ENCODE measurements at regions not wholly inside any gene's neighbourhood (a gene's known extent, or its start where the extent isn't known, plus 50 kb on each side); places are given as distances from the start of the nearest gene placed in this dataset.

- Mint-ChIP-seq H3K27me3 (ENCODE audit: low read depth) (peaks cover 5% of the 10 kb centered on the region), H3K27ac (no peak overlapping the region), H3K4me3 (no peak overlapping the region), H3K36me3 (ENCODE audit: low read depth) (no peaks in the 10 kb centered on the region), H3K4me1 (peaks cover 23% of the 10 kb centered on the region), H3K9me3 (no peaks in the 10 kb centered on the region)
- TF ChIP-seq CTCF (IDR thresholded peaks at IDR 0.05; ENCODE audit: unreplicated experiment in 3 of 3): no peak
These were observed 110.9 kb downstream of the BAMBI start for GRCh38 chr10:28788252-28788651.

GRCh38 chr10:28788762-28789161 is 111.4 kb downstream of the BAMBI start:
- Mint-ChIP-seq H3K27ac (no peak overlapping the region), H3K4me3 (no peak overlapping the region), H3K4me1 (peaks cover 21% of the 10 kb centered on the region), H3K36me3 (ENCODE audit: low read depth) (no peaks in the 10 kb centered on the region), H3K27me3 (ENCODE audit: low read depth) (peaks cover 8% of the 10 kb centered on the region), H3K9me3 (no peaks in the 10 kb centered on the region)
- no peak for TF ChIP-seq CTCF (IDR thresholded peaks at IDR 0.05; ENCODE audit: unreplicated experiment in 3 of 3)

- H3K27me3 Mint-ChIP-seq (ENCODE audit: low read depth): peaks cover 8% of the 10 kb centered on the region
- no peak overlapping the region for H3K4me3 Mint-ChIP-seq
- no peaks in the 10 kb centered on the region for H3K36me3 Mint-ChIP-seq (ENCODE audit: low read depth)
- no peak overlapping the region for H3K27ac Mint-ChIP-seq
- TF ChIP-seq CTCF (IDR thresholded peaks at IDR 0.05; ENCODE audit: unreplicated experiment in 3 of 3): no peak
- H3K4me1 Mint-ChIP-seq: peaks cover 18% of the 10 kb centered on the region
- no peaks in the 10 kb centered on the region for H3K9me3 Mint-ChIP-seq
These were observed 112.8 kb downstream of the BAMBI start for GRCh38 chr10:28790146-28790545.

GRCh38 chr10:28793482-28793881 is 116.2 kb downstream of the BAMBI start:
- H3K9me3 Mint-ChIP-seq: no peaks in the 10 kb centered on the region
- no peaks in the 10 kb centered on the region for H3K36me3 Mint-ChIP-seq (ENCODE audit: low read depth)
- no peak overlapping the region for H3K27ac Mint-ChIP-seq
- H3K27me3 Mint-ChIP-seq (ENCODE audit: low read depth): peaks cover 8% of the 10 kb centered on the region
- TF ChIP-seq CTCF (IDR thresholded peaks at IDR 0.05; ENCODE audit: unreplicated experiment in 3 of 3): no peak
- H3K4me1 Mint-ChIP-seq: peaks cover 27% of the 10 kb centered on the region
- H3K4me3 Mint-ChIP-seq: no peak overlapping the region

- Mint-ChIP-seq H3K27me3 (ENCODE audit: low read depth) (peaks cover 14% of the 10 kb centered on the region), H3K27ac (peak overlapping the region in 1 of 3 experiments; percentile 11), H3K4me1 (peaks cover 24% of the 10 kb centered on the region), H3K4me3 (no peak overlapping the region), H3K36me3 (ENCODE audit: low read depth) (no peaks in the 10 kb centered on the region), H3K9me3 (no peaks in the 10 kb centered on the region)
- TF ChIP-seq CTCF (IDR thresholded peaks at IDR 0.05; ENCODE audit: unreplicated experiment in 3 of 3): no peak
These were observed 117.7 kb downstream of the BAMBI start for GRCh38 chr10:28794986-28795385.

- Mint-ChIP-seq H3K4me1 (peaks cover 31% of the 10 kb centered on the region), H3K36me3 (ENCODE audit: low read depth) (no peaks in the 10 kb centered on the region), H3K27ac (peak overlapping the region in 1 of 3 experiments; percentile 82), H3K4me3 (no peak overlapping the region), H3K9me3 (no peaks in the 10 kb centered on the region), H3K27me3 (ENCODE audit: low read depth) (peaks cover 12% of the 10 kb centered on the region)
- TF ChIP-seq CTCF (IDR thresholded peaks at IDR 0.05; ENCODE audit: unreplicated experiment in 3 of 3): no peak
These were observed 119.5 kb downstream of the BAMBI start for GRCh38 chr10:28796606-28797512.

All from nephron (organoid).